ENCODE measurements at regions not wholly inside any gene's neighbourhood (a gene's known extent, or its start where the extent isn't known, plus 50 kb on each side); places are given as distances from the start of the nearest gene placed in this dataset.
"Not testable (repeated sequence)": the region's sequence is repeated elsewhere in the genome, so short reads cannot be mapped to it uniquely, and the experiment has no call there.

DNA sequence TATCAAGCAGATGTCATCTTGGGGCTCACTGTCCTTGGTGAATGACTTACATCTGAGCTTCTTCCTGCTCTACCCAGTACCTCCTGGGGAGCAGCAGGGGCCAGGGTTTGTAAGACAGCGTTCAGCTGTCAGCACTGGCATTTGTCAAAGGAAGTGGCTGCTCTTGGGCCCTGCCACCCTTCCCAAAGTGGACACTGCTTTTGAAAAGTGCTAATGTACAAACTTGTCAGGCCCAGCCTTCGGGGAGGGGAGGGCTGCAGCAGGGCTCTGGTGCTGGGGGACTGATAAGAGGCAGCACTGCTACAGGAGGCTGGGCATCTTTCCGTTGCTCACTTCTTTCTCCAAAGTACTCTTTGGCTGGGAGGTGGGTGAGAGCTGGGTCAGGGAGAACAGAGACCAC is 59.8 kb upstream of the RBM19 start:
- ChIA-PET CTCF (no interaction called here), POLR2A (no interaction called here), RAD21 (ENCODE audit: low non-redundant PET in 1 of 2, low total read pairs in 2 of 2, uncharacterized antibody in 2 of 2, unreplicated experiment in 2 of 2) (no interaction called here)
- Histone ChIP-seq H3K27ac (ENCODE audit: low read depth, low read length) (no peak overlapping the region), H3K9me3 (ENCODE audit: control insufficient read depth in 1 of 2, insufficient read depth in 1 of 2, low read depth in 1 of 2, low read length in 2 of 2) (no peaks in the 10 kb centered on the region), H3K4me2 (ENCODE audit: low read length) (no peak overlapping the region), H4K20me1 (ENCODE audit: insufficient read depth) (no peaks in the 10 kb centered on the region), H3K36me3 (ENCODE audit: control insufficient read depth in 1 of 2, insufficient read depth in 2 of 2, low read length in 2 of 2) (no peaks in the 10 kb centered on the region), H3K9ac (ENCODE audit: low read length) (no peak overlapping the region), H2AFZ (ENCODE audit: low read depth, low read length, poor library complexity, severe bottlenecking) (no peak overlapping the region), H3K27me3 (ENCODE audit: insufficient read depth, low read length) (peaks cover 44% of the 10 kb centered on the region), H3K4me1 (ENCODE audit: control insufficient read depth in 1 of 2, insufficient read depth in 2 of 2, low read length in 2 of 2) (no peaks in the 10 kb centered on the region), H3K4me3 (replicated peaks in 1 of 2; ENCODE audit: low read depth in 1 of 2, low read length in 2 of 2) (no peak overlapping the region), H3K79me2 (ENCODE audit: insufficient read depth, low read length) (no peaks in the 10 kb centered on the region), H3K9me2 (ENCODE audit: insufficient read depth) (no peaks in the 10 kb centered on the region)
- DNase-seq (ENCODE audit: low read depth, low spot score) = no peak
- TF ChIP-seq CBX3 (IDR thresholded peaks at IDR 0.05; ENCODE audit: low read depth) (no peak), ELF1 (IDR thresholded peaks at IDR 0.05; ENCODE audit: borderline replicate concordance, low read depth) (no peak), TCF7L2 (IDR thresholded peaks at IDR 0.05; ENCODE audit: borderline replicate concordance, extremely low read depth, insufficient read depth, insufficient read length) (no peak), RAD21 (IDR thresholded peaks at IDR 0.05; ENCODE audit: low read depth) (no peak), ZNF274 (IDR thresholded peaks at IDR 0.05; ENCODE audit: low read depth, low read length) (no peak), SIN3A (IDR thresholded peaks at IDR 0.05; ENCODE audit: low read depth) (no peak), JUND (IDR thresholded peaks at IDR 0.05) (no peak), FOSL1 (IDR thresholded peaks at IDR 0.05; ENCODE audit: low read depth) (no peak), POLR2AphosphoS5 (IDR thresholded peaks at IDR 0.05; ENCODE audit: low read depth, low read length) (no peak), EZH2phosphoT487 (IDR thresholded peaks at IDR 0.05; ENCODE audit: borderline replicate concordance) (no peak), SRF (IDR thresholded peaks at IDR 0.05; ENCODE audit: low read depth) (no peak), ZFX (IDR thresholded peaks at IDR 0.05) (no peak), EGR1 (IDR thresholded peaks at IDR 0.05; ENCODE audit: low read depth) (no peak), CEBPB (IDR thresholded peaks at IDR 0.05; ENCODE audit: low read depth) (no peak), EZH2 (IDR thresholded peaks at IDR 0.05) (no peak)
- TF ChIP-seq, protein P1, sequence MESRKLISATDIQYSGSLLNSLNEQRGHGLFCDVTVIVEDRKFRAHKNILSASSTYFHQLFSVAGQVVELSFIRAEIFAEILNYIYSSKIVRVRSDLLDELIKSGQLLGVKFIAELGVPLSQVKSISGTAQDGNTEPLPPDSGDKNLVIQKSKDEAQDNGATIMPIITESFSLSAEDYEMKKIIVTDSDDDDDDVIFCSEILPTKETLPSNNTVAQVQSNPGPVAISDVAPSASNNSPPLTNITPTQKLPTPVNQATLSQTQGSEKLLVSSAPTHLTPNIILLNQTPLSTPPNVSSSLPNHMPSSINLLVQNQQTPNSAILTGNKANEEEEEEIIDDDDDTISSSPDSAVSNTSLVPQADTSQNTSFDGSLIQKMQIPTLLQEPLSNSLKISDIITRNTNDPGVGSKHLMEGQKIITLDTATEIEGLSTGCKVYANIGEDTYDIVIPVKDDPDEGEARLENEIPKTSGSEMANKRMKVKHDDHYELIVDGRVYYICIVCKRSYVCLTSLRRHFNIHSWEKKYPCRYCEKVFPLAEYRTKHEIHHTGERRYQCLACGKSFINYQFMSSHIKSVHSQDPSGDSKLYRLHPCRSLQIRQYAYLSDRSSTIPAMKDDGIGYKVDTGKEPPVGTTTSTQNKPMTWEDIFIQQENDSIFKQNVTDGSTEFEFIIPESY (IDR thresholded peaks at IDR 0.05; ENCODE audit: extremely low read depth, insufficient replicate concordance, low read length) = no peak
- TF ChIP-seq, protein P2, sequence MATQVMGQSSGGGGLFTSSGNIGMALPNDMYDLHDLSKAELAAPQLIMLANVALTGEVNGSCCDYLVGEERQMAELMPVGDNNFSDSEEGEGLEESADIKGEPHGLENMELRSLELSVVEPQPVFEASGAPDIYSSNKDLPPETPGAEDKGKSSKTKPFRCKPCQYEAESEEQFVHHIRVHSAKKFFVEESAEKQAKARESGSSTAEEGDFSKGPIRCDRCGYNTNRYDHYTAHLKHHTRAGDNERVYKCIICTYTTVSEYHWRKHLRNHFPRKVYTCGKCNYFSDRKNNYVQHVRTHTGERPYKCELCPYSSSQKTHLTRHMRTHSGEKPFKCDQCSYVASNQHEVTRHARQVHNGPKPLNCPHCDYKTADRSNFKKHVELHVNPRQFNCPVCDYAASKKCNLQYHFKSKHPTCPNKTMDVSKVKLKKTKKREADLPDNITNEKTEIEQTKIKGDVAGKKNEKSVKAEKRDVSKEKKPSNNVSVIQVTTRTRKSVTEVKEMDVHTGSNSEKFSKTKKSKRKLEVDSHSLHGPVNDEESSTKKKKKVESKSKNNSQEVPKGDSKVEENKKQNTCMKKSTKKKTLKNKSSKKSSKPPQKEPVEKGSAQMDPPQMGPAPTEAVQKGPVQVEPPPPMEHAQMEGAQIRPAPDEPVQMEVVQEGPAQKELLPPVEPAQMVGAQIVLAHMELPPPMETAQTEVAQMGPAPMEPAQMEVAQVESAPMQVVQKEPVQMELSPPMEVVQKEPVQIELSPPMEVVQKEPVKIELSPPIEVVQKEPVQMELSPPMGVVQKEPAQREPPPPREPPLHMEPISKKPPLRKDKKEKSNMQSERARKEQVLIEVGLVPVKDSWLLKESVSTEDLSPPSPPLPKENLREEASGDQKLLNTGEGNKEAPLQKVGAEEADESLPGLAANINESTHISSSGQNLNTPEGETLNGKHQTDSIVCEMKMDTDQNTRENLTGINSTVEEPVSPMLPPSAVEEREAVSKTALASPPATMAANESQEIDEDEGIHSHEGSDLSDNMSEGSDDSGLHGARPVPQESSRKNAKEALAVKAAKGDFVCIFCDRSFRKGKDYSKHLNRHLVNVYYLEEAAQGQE (IDR thresholded peaks at IDR 0.05; ENCODE audit: low read depth) = no peak
- TF ChIP-seq, protein P3, sequence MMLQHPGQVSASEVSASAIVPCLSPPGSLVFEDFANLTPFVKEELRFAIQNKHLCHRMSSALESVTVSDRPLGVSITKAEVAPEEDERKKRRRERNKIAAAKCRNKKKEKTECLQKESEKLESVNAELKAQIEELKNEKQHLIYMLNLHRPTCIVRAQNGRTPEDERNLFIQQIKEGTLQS (IDR thresholded peaks at IDR 0.05) = no peak
- TF ChIP-seq, protein P4, sequence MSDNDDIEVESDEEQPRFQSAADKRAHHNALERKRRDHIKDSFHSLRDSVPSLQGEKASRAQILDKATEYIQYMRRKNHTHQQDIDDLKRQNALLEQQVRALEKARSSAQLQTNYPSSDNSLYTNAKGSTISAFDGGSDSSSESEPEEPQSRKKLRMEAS (IDR thresholded peaks at IDR 0.05) = no peak
- no peak for ATAC-seq
- no TSS peak for BruUV-seq (replicated peaks)
- intact Hi-C loops (cut with micrococcal nuclease) = no loop called here

DNA sequence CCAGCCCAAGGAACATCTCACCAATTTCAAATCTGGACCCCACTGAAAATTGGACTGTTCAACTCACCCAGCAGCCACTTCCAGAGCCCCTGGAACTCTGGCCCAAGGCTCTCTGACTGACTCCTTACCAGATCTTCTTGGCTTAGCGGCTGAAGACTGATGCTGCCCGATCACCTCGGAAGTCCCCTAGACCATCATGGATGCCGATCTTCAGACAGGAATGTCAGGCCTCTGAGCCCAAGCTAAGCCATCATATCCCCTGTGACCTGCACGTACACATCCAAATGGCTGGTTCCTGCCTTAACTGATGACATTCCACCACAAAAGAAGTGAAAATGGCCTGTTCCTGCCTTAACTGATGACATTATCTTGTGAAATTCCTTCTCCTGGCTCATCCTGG is 56.0 kb upstream of the RBM19 start:
- H2AFZ ChIP-seq (ENCODE audit: low read depth, low read length, poor library complexity, severe bottlenecking); CTCF ChIA-PET; ATAC-seq; H3K4me1 ChIP-seq (ENCODE audit: control insufficient read depth in 1 of 2, insufficient read depth in 2 of 2, low read length in 2 of 2); DNase-seq (ENCODE audit: low read depth, low spot score); intact Hi-C loops (cut with micrococcal nuclease); H3K79me2 ChIP-seq (ENCODE audit: insufficient read depth, low read length); H3K4me2 ChIP-seq (ENCODE audit: low read length); H3K4me3 ChIP-seq (replicated peaks in 1 of 2; ENCODE audit: low read depth in 1 of 2, low read length in 2 of 2); H3K9ac ChIP-seq (ENCODE audit: low read length); H3K9me3 ChIP-seq (ENCODE audit: control insufficient read depth in 1 of 2, insufficient read depth in 1 of 2, low read depth in 1 of 2, low read length in 2 of 2); H3K27ac ChIP-seq (ENCODE audit: low read depth, low read length); H4K20me1 ChIP-seq (ENCODE audit: insufficient read depth); BruUV-seq (replicated peaks); H3K36me3 ChIP-seq (ENCODE audit: control insufficient read depth in 1 of 2, insufficient read depth in 2 of 2, low read length in 2 of 2); RAD21 ChIA-PET (ENCODE audit: low non-redundant PET in 1 of 2, low total read pairs in 2 of 2, uncharacterized antibody in 2 of 2, unreplicated experiment in 2 of 2); POLR2A ChIA-PET; H3K9me2 ChIP-seq (ENCODE audit: insufficient read depth): not testable (repeated sequence)
- peaks cover 55% of the 10 kb centered on the region for H3K27me3 ChIP-seq (ENCODE audit: insufficient read depth, low read length)
